ENCODE measurements at regions not wholly inside any gene's neighbourhood (a gene's known extent, or its start where the extent isn't known, plus 50 kb on each side); places are given as distances from the start of the nearest gene placed in this dataset.

DNA sequence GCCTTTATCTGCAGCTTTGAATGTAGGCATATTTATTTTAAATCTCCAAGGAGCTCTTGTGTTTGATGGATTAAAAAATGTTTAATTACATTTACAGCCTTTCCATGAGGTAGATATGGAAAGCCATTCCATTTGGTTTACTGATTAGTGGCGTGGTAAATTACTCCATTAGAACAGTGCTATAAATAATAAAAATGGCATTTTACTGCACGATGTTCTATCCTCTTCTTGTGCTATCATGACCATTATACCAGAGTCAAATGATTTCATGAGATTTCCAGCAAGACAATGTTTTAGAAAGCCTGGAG lies 250.9 kb upstream of the HTR2A start:
- TF ChIP-seq, protein P1, sequence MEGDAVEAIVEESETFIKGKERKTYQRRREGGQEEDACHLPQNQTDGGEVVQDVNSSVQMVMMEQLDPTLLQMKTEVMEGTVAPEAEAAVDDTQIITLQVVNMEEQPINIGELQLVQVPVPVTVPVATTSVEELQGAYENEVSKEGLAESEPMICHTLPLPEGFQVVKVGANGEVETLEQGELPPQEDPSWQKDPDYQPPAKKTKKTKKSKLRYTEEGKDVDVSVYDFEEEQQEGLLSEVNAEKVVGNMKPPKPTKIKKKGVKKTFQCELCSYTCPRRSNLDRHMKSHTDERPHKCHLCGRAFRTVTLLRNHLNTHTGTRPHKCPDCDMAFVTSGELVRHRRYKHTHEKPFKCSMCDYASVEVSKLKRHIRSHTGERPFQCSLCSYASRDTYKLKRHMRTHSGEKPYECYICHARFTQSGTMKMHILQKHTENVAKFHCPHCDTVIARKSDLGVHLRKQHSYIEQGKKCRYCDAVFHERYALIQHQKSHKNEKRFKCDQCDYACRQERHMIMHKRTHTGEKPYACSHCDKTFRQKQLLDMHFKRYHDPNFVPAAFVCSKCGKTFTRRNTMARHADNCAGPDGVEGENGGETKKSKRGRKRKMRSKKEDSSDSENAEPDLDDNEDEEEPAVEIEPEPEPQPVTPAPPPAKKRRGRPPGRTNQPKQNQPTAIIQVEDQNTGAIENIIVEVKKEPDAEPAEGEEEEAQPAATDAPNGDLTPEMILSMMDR (conservative IDR thresholded peaks at IDR 0.05): no peak
- TF ChIP-seq EZH2 (IDR thresholded peaks at IDR 0.05; ENCODE audit: low read depth): no peak

All from PC-9 (cell line).